Stomach (tissue), 4 donors: ENCODE measurements at regions not wholly inside any gene's neighbourhood (a gene's known extent, or its start where the extent isn't known, plus 50 kb on each side); places are given as distances from the start of the nearest gene placed in this dataset.

Experiments used
- POLR2A ChIP-seq, 4 donors: fragments of 450-650 bp; IDR thresholded peaks; one replicate each; pipeline ENCODE4 v1.6.1; 2016; ENCODE audit warnings: antibody characterized with exemption in 4 of 4, control low read depth in 2 of 4, mild to moderate bottlenecking in 1 of 4, moderate library complexity in 1 of 4
- POLR2AphosphoS5 ChIP-seq, 3 donors: sonication (generic); formaldehyde crosslinking; IDR thresholded peaks; one replicate each; pipeline ENCODE4 v1.6.1; 2016; ENCODE audit warnings: antibody characterized with exemption in 3 of 3
- TF ChIP-seq, protein P1 (sequence below), 7 experiments: fragments of 450-650 bp in 4 of 7; fragments of 200-600 bp in 3 of 7; sonication (generic) in 3 of 7; IDR thresholded peaks; one replicate each; pipeline ENCODE4 v1.5.1; 2016 to 2019; ENCODE audit warnings: antibody characterized with exemption in 7 of 7, control low read depth in 2 of 7, mild to moderate bottlenecking in 1 of 7

DNA sequence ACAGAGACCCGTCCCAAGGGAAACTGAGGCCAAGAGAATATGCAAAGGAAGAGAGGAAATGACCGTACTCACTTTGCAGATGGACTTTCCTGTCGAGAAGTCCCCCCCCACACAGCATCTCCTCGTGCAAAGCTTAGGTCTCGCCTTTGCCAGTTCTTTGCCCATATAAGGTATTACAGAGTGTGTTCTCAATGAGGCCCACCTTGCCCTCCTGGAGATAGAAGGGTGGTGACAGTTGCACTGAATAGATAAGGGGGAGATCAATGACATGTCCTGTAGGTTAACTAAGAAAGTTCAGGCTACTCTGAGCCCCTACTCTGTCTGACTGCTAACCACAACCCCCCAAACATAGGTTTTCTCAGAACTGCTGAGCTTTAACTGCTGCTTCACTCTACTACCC, 68.2 kb upstream of the SPTLC1 start:
- TF ChIP-seq, protein P1, sequence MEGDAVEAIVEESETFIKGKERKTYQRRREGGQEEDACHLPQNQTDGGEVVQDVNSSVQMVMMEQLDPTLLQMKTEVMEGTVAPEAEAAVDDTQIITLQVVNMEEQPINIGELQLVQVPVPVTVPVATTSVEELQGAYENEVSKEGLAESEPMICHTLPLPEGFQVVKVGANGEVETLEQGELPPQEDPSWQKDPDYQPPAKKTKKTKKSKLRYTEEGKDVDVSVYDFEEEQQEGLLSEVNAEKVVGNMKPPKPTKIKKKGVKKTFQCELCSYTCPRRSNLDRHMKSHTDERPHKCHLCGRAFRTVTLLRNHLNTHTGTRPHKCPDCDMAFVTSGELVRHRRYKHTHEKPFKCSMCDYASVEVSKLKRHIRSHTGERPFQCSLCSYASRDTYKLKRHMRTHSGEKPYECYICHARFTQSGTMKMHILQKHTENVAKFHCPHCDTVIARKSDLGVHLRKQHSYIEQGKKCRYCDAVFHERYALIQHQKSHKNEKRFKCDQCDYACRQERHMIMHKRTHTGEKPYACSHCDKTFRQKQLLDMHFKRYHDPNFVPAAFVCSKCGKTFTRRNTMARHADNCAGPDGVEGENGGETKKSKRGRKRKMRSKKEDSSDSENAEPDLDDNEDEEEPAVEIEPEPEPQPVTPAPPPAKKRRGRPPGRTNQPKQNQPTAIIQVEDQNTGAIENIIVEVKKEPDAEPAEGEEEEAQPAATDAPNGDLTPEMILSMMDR (IDR thresholded peaks at IDR 0.05): no peak
- TF ChIP-seq POLR2AphosphoS5 (IDR thresholded peaks at IDR 0.05) (no peak), POLR2A (IDR thresholded peaks at IDR 0.05) (no peak)
